GM12878 (cell line): ENCODE measurements at regions not wholly inside any gene's neighbourhood (a gene's known extent, or its start where the extent isn't known, plus 50 kb on each side); places are given as distances from the start of the nearest gene placed in this dataset.

Experiments used
- ATAC-seq: fragments of 200-7000 bp; cut with Tn5 transposase; 3 replicates; pipeline ENCODE4 v1.9.1; 2020; ENCODE audit warnings: mild to moderate bottlenecking, moderate library complexity
- BruUV-seq: library from RNA; stranded (reverse); fragments of 400-500 nt; replicated peaks from 2 replicates; lab custom pipeline; 2021; lab: Mats Ljungman, UMichigan
- CTCF ChIA-PET: fragments of 300-600 bp; sonication (Branson Sonifier 250); formaldehyde crosslinking; extraction: SDS; loops from one replicate; lab custom pipeline; 2021; ENCODE audit warnings: inconsistent platforms; lab: Yijun Ruan, JAX
- POLR2A ChIA-PET: fragments of 350-600 bp; formaldehyde crosslinking; extraction: SDS; loops from one replicate; lab custom pipeline; 2021; ENCODE audit warnings: inconsistent platforms; lab: Charles Lee
- RAD21 ChIA-PET: fragments of 300-600 bp; sonication (Branson Sonifier 250); formaldehyde crosslinking; loops from one replicate; lab custom pipeline; 2023; ENCODE audit warnings: antibody characterized with exemption; ENCODE audit not compliant: unreplicated experiment; lab: Charles Lee
- SMC1A ChIA-PET: fragments of 300-600 bp; sonication (Branson Sonifier 250); formaldehyde crosslinking; loops from one replicate; lab custom pipeline; 2023; ENCODE audit not compliant: unreplicated experiment, uncharacterized antibody; lab: Charles Lee
- DNase-seq: peaks from one replicate; pipeline ENCODE4 v3.0.0-alpha.2; 2011; ENCODE audit warnings: low read depth, low spot score
- FAIRE-seq: peaks from 3 replicates; lab custom pipeline; 2011; peaks lifted over from hg19 to GRCh38; lab: Jason Lieb, UNC
- H2AFZ ChIP-seq: 2 replicates; pipeline ENCODE4 v1.6.0; 2011; ENCODE audit warnings: low read depth, low read length, control low read depth; ENCODE audit not compliant: control insufficient read depth
- H3K27ac ChIP-seq: 2 replicates; pipeline ENCODE4 v1.5.1; 2011; ENCODE audit warnings: control low read depth; ENCODE audit not compliant: control insufficient read depth, insufficient read depth
- H3K27me3 ChIP-seq, 2 experiments: replicated peaks in 1 of 2; 2 replicates each; pipeline versions ENCODE4 v1.6.0 to v1.6.1; 2011; ENCODE audit warnings: low read length in 1 of 2; ENCODE audit not compliant: control insufficient read depth in 2 of 2, insufficient read depth in 2 of 2
- H3K36me3 ChIP-seq, 2 experiments: 2 replicates each; pipeline ENCODE4 v1.5.1; 2011; ENCODE audit warnings: low read length in 1 of 2; ENCODE audit not compliant: control insufficient read depth in 2 of 2, insufficient read depth in 2 of 2
- H3K4me1 ChIP-seq: 2 replicates; pipeline ENCODE4 v1.6.1; 2011; ENCODE audit warnings: mild to moderate bottlenecking, low read length, moderate library complexity, mixed read lengths; ENCODE audit not compliant: control insufficient read depth, insufficient read depth
- H3K4me2 ChIP-seq: 2 replicates; pipeline ENCODE4 v1.6.0; 2011; ENCODE audit warnings: control low read depth; ENCODE audit not compliant: control insufficient read depth, insufficient read depth
- H3K4me3 ChIP-seq: fragments of 200-600 bp; sonication (generic); 2 replicates; pipeline ENCODE4 v1.5.1; 2016
- H3K79me2 ChIP-seq: 2 replicates; pipeline ENCODE4 v1.6.0; 2011; ENCODE audit warnings: low read length; ENCODE audit not compliant: control insufficient read depth, insufficient read depth
- H3K9ac ChIP-seq: 2 replicates; pipeline ENCODE4 v1.8.0; 2011; ENCODE audit warnings: low read length, control low read depth, mixed read lengths; ENCODE audit not compliant: control insufficient read depth, insufficient read depth
- H3K9me3 ChIP-seq: replicated peaks from 3 replicates; pipeline ENCODE4 v1.5.1; 2011; ENCODE audit warnings: mild to moderate bottlenecking, low read length; ENCODE audit not compliant: control insufficient read depth, insufficient read depth
- H4K20me1 ChIP-seq: 2 replicates; pipeline ENCODE4 v1.6.0; 2011; ENCODE audit not compliant: control insufficient read depth, insufficient read depth
- CBFB ChIP-seq: IDR thresholded peaks from 2 replicates; pipeline ENCODE4 v1.6.1; 2016; ENCODE audit warnings: antibody characterized with exemption, low read depth
- CHD1 ChIP-seq: IDR thresholded peaks from 2 replicates; pipeline ENCODE4 v1.6.1; 2012; ENCODE audit warnings: low read depth, low read length, improper control_type of control experiment
- ESRRA ChIP-seq: IDR thresholded peaks from 2 replicates; pipeline ENCODE4 v1.6.1; 2012; ENCODE audit warnings: mild to moderate bottlenecking, low read length, improper control_type of control experiment
- HDAC6 ChIP-seq: fragments of 200-600 bp; sonication (generic); IDR thresholded peaks from one replicate; pipeline ENCODE4 v1.8.0; 2017; ENCODE audit warnings: antibody characterized with exemption; ENCODE audit not compliant: unreplicated experiment
- LARP7 ChIP-seq: fragments of 450-650 bp; IDR thresholded peaks from 2 replicates; pipeline ENCODE4 v1.6.1; 2017; ENCODE audit warnings: mild to moderate bottlenecking
- MEF2A ChIP-seq: IDR thresholded peaks from 2 replicates; pipeline ENCODE4 v1.6.1; 2011; ENCODE audit warnings: low read depth, mild to moderate bottlenecking, low read length, moderate library complexity; ENCODE audit not compliant: insufficient read depth
- NFYB ChIP-seq: IDR thresholded peaks from 2 replicates; pipeline ENCODE4 v1.6.1; 2011; ENCODE audit warnings: low read depth, mild to moderate bottlenecking, low read length, improper control_type of control experiment, moderate library complexity; ENCODE audit not compliant: insufficient read depth
- PAX8 ChIP-seq: fragments of 450-650 bp; IDR thresholded peaks from 2 replicates; pipeline ENCODE4 v1.6.1; 2017; ENCODE audit warnings: mild to moderate bottlenecking, moderate library complexity
- RCOR1 ChIP-seq: conservative IDR thresholded peaks from 2 replicates; pipeline ENCODE4 v1.6.1; 2012; ENCODE audit warnings: low read depth, low read length, improper control_type of control experiment
- SMC3 ChIP-seq: IDR thresholded peaks from 2 replicates; pipeline ENCODE4 v1.6.1; 2011; ENCODE audit warnings: low read length, improper control_type of control experiment, borderline replicate concordance
- SP1 ChIP-seq: IDR thresholded peaks from one replicate; pipeline ENCODE4 v1.6.1; 2011; ENCODE audit warnings: low read depth, low read length
- STAT1 ChIP-seq: fragments of 450-650 bp; conservative IDR thresholded peaks from 2 replicates; pipeline ENCODE4 v1.6.1; 2014; ENCODE audit warnings: antibody characterized with exemption, mild to moderate bottlenecking
- WGBS: methylation state at CpG from one replicate; pipeline ENCODE4 v1.1.6; 2016; ENCODE audit warnings: low lambda C conversion rate; ENCODE audit not compliant: insufficient replicate concordance, insufficient coverage; ENCODE audit errors: missing lambda C conversion rate; 5-methylcytosine and 5-hydroxymethylcytosine counted together
- in situ Hi-C: fragments of 300-500 bp; cut with MboI; formaldehyde crosslinking; loops from 9 replicates; pipeline ENCODE4 v1.14.3; 2018; ENCODE audit warnings: mixed read lengths
- intact Hi-C: fragments of 100-400 bp; cut with micrococcal nuclease; formaldehyde crosslinking; loops from one replicate; pipeline ENCODE4 v1.14.2; 2022; ENCODE audit not compliant: unreplicated experiment
- TF ChIP-seq, protein P1 (sequence below): fragments of 450-650 bp; IDR thresholded peaks from 2 replicates; pipeline ENCODE4 v1.6.1; 2016; ENCODE audit warnings: mild to moderate bottlenecking
- TF ChIP-seq, protein P2 (sequence below): IDR thresholded peaks from 2 replicates; pipeline ENCODE4 v1.6.1; 2011; ENCODE audit warnings: low read depth, low read length, improper control_type of control experiment, borderline replicate concordance
- TF ChIP-seq, protein P3 (sequence below): fragments of 450-650 bp; IDR thresholded peaks from 2 replicates; pipeline ENCODE4 v1.6.1; 2016; ENCODE audit warnings: mild to moderate bottlenecking
- TF ChIP-seq, protein P4 (sequence below): IDR thresholded peaks from 2 replicates; pipeline ENCODE4 v1.6.1; 2011; ENCODE audit warnings: borderline replicate concordance, low read depth, mild to moderate bottlenecking, moderate library complexity, mixed read lengths, low read length; ENCODE audit not compliant: insufficient read depth; ENCODE audit errors: extremely low read length
- TF ChIP-seq, protein P5 (sequence below): IDR thresholded peaks from 2 replicates; pipeline ENCODE4 v1.6.1; 2012; ENCODE audit warnings: low read depth, low read length, improper control_type of control experiment

DNA sequence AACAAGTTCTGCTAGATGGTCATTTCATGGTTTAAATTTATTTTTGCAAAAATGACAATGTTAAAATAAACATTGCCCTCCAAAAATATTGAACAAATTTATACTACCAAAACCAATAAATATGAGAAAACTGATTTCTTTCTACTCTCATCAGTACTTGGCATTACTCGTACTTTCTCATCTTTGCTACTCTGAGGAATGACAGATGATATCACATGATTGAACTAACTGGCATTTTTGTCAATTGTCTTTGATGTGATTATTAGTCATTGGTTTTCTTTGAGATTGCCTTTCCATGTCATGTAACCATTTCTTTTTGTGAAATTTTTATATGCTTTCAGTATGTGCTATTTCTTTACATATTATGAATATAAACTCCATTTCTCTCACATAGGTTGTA is 167.0 kb upstream of the ITGA4 start (continued):
- TF ChIP-seq MEF2A (no peak), LARP7 (no peak), SP1 (no peak)
- TF ChIP-seq, all 136 proteins: peak for 0

DNA sequence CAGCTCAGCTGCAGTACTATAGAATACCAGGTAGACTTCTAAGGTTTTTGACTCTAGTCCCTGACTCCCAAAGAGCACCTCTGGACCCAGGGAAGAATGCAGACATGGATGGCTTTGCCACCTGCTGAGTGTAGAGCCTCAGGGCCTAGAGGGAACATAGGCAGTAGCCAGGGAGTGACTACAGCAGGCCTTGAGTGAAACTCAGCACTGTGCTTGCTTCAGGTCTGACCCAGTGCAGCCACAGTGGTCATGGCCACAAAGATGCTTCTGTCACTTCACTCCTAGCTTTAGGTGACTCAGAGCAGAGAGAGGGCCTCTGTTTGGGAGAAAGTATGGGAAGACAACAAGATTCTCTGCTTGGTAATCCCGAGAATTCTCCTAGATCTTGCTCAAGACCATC is 162.2 kb upstream of the ITGA4 start:
- no peak for FAIRE-seq
- ChIA-PET CTCF (interaction anchor here (4.1 kb wide), 1 partner anchor 420 kb away, joined by 15 read pairs; no protein-coding TSS in a partner anchor), POLR2A (no interaction called here), SMC1A (no interaction called here), RAD21 (no interaction called here)
- Histone ChIP-seq H3K4me3 (no peak overlapping the region), H3K9me3 (no peaks in the 10 kb centered on the region; the same call in none of the 3 replicates), H3K4me1 (no peaks in the 10 kb centered on the region), H3K9ac (no peak overlapping the region), H2AFZ (no peak overlapping the region), H3K79me2 (no peaks in the 10 kb centered on the region), H3K27ac (no peak overlapping the region), H3K27me3 (no peaks in the 10 kb centered on the region), H3K36me3 (no peaks in the 10 kb centered on the region), H4K20me1 (no peaks in the 10 kb centered on the region), H3K4me2 (no peak overlapping the region)
- TF ChIP-seq HDAC6 (no peak), CBFB (no peak), SMC3 (no peak), CHD1 (no peak), STAT1 (no peak), ESRRA (no peak), RCOR1 (no peak), PAX8 (no peak), NFYB (no peak)
- TF ChIP-seq, protein P1, sequence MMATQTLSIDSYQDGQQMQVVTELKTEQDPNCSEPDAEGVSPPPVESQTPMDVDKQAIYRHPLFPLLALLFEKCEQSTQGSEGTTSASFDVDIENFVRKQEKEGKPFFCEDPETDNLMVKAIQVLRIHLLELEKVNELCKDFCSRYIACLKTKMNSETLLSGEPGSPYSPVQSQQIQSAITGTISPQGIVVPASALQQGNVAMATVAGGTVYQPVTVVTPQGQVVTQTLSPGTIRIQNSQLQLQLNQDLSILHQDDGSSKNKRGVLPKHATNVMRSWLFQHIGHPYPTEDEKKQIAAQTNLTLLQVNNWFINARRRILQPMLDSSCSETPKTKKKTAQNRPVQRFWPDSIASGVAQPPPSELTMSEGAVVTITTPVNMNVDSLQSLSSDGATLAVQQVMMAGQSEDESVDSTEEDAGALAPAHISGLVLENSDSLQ = no peak
- TF ChIP-seq, protein P2, sequence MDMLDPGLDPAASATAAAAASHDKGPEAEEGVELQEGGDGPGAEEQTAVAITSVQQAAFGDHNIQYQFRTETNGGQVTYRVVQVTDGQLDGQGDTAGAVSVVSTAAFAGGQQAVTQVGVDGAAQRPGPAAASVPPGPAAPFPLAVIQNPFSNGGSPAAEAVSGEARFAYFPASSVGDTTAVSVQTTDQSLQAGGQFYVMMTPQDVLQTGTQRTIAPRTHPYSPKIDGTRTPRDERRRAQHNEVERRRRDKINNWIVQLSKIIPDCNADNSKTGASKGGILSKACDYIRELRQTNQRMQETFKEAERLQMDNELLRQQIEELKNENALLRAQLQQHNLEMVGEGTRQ = no peak
- TF ChIP-seq, protein P3, sequence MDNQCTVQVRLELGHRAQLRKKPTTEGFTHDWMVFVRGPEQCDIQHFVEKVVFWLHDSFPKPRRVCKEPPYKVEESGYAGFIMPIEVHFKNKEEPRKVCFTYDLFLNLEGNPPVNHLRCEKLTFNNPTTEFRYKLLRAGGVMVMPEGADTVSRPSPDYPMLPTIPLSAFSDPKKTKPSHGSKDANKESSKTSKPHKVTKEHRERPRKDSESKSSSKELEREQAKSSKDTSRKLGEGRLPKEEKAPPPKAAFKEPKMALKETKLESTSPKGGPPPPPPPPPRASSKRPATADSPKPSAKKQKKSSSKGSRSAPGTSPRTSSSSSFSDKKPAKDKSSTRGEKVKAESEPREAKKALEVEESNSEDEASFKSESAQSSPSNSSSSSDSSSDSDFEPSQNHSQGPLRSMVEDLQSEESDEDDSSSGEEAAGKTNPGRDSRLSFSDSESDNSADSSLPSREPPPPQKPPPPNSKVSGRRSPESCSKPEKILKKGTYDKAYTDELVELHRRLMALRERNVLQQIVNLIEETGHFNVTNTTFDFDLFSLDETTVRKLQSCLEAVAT = no peak
- TF ChIP-seq, protein P4, sequence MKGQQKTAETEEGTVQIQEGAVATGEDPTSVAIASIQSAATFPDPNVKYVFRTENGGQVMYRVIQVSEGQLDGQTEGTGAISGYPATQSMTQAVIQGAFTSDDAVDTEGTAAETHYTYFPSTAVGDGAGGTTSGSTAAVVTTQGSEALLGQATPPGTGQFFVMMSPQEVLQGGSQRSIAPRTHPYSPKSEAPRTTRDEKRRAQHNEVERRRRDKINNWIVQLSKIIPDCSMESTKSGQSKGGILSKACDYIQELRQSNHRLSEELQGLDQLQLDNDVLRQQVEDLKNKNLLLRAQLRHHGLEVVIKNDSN = no peak
- TF ChIP-seq, protein P5, sequence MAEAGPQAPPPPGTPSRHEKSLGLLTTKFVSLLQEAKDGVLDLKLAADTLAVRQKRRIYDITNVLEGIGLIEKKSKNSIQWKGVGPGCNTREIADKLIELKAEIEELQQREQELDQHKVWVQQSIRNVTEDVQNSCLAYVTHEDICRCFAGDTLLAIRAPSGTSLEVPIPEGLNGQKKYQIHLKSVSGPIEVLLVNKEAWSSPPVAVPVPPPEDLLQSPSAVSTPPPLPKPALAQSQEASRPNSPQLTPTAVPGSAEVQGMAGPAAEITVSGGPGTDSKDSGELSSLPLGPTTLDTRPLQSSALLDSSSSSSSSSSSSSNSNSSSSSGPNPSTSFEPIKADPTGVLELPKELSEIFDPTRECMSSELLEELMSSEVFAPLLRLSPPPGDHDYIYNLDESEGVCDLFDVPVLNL = no peak
- in situ Hi-C loops (no loop called here), intact Hi-C loops (no loop called here)
- BruUV-seq = no TSS peak
- no peak for DNase-seq
- 100% methylated on average over 1 of the region's 1 CpG for WGBS
- no peak for ATAC-seq
